SU-DHL-6 (cell line): ENCODE measurements at regions not wholly inside any gene's neighbourhood (a gene's known extent, or its start where the extent isn't known, plus 50 kb on each side); places are given as distances from the start of the nearest gene placed in this dataset.

Source experiments
- H2AFZ ChIP-seq: fragments of 200-600 bp; sonication (generic); 2 replicates; pipeline ENCODE4 v1.6.1; 2014; ENCODE audit warnings: low read depth, mild to moderate bottlenecking, moderate library complexity, mixed read lengths, antibody characterized with exemption, low read length; ENCODE audit not compliant: severe bottlenecking
- H3F3A ChIP-seq: fragments of 200-600 bp; shearing (Covaris generic); 2 replicates; pipeline ENCODE4 v1.6.0; 2016; ENCODE audit warnings: antibody characterized with exemption, mild to moderate bottlenecking; ENCODE audit not compliant: insufficient read depth
- H3K27ac ChIP-seq: fragments of 200-600 bp; sonication (generic); 2 replicates; pipeline ENCODE4 v1.5.1; 2016; ENCODE audit warnings: low read depth, mild to moderate bottlenecking, low read length, moderate library complexity, mixed read lengths
- H3K27me3 ChIP-seq: fragments of 200-600 bp; sonication (generic), shearing (Covaris generic); 2 replicates; pipeline ENCODE4 v1.6.0; 2014; ENCODE audit warnings: mild to moderate bottlenecking, low read length
- H3K36me3 ChIP-seq: fragments of 200-600 bp; sonication (generic); 2 replicates; pipeline ENCODE4 v1.6.1; 2014; ENCODE audit warnings: mild to moderate bottlenecking, low read length, mixed read lengths
- H3K4me2 ChIP-seq: fragments of 300-600, 200-600 bp; shearing (Covaris generic), sonication (generic); 2 replicates; pipeline ENCODE4 v1.6.0; 2014; ENCODE audit warnings: low read length, low read depth, mild to moderate bottlenecking; ENCODE audit not compliant: poor library complexity, severe bottlenecking
- H3K4me3 ChIP-seq: fragments of 200-600 bp; sonication (generic); 2 replicates; pipeline ENCODE4 v1.5.1; 2014; ENCODE audit warnings: antibody characterized with exemption, low read length, mild to moderate bottlenecking, mixed read lengths; ENCODE audit not compliant: insufficient read depth, poor library complexity, severe bottlenecking
- H3K79me2 ChIP-seq: fragments of 200-600 bp; sonication (generic); 2 replicates; pipeline ENCODE4 v1.6.1; 2014; ENCODE audit warnings: mild to moderate bottlenecking, low read length, moderate library complexity; ENCODE audit not compliant: insufficient read depth
- H3K9ac ChIP-seq: fragments of 200-600 bp; sonication (generic); 2 replicates; pipeline ENCODE4 v1.7.0; 2014; ENCODE audit warnings: mild to moderate bottlenecking, low read length
- H3K9me2 ChIP-seq: fragments of 200-600 bp; sonication (generic); replicated peaks from 2 replicates; pipeline ENCODE4 v1.6.1; 2014; ENCODE audit warnings: low read length; ENCODE audit not compliant: insufficient read depth
- H3K9me3 ChIP-seq: fragments of 200-600 bp; sonication (generic); 2 replicates; pipeline ENCODE4 v1.6.1; 2014; ENCODE audit warnings: low read length, mixed read lengths; ENCODE audit not compliant: insufficient read depth
- H4K20me1 ChIP-seq: fragments of 200-600 bp; sonication (generic); 2 replicates; pipeline ENCODE4 v1.6.1; 2014; ENCODE audit warnings: low read depth, mild to moderate bottlenecking, antibody characterized with exemption, low read length, moderate library complexity, mixed read lengths
- CTCF ChIP-seq: fragments of 200-600 bp; sonication (generic); IDR thresholded peaks from one replicate; pipeline ENCODE4 v1.5.1; 2017; ENCODE audit warnings: antibody characterized with exemption, mild to moderate bottlenecking, low read length, moderate library complexity; ENCODE audit not compliant: insufficient read depth, poor library complexity, severe bottlenecking
- EZH2phosphoT487 ChIP-seq: fragments of 200-600 bp; sonication (generic), shearing (Covaris generic); conservative IDR thresholded peaks from 2 replicates; pipeline ENCODE4 v1.6.1; 2018; ENCODE audit warnings: mild to moderate bottlenecking, antibody characterized with exemption, low read length, moderate library complexity, mixed read lengths

- no peak for TF ChIP-seq EZH2phosphoT487
- TF ChIP-seq CTCF, result no peak
- no peak overlapping the region for H3K4me2 ChIP-seq
- no peaks in the 10 kb centered on the region for H3F3A ChIP-seq
- H3K9me3 ChIP-seq, result no peaks in the 10 kb centered on the region
- no peak overlapping the region for H3K9ac ChIP-seq
- H3K79me2 ChIP-seq, result no peaks in the 10 kb centered on the region
- no peak overlapping the region for H3K4me3 ChIP-seq
- no peak overlapping the region for H3K27ac ChIP-seq
- no peak overlapping the region for H2AFZ ChIP-seq
- H3K27me3 ChIP-seq, result no peaks in the 10 kb centered on the region
- no peaks in the 10 kb centered on the region for H3K36me3 ChIP-seq
- H4K20me1 ChIP-seq, result no peaks in the 10 kb centered on the region
- H3K9me2 ChIP-seq, result no peaks in the 10 kb centered on the region; the same call in 1 of the 2 replicates
These were observed 486.0 kb downstream of the FLRT2 start for GRCh38 chr14:86015941-86016340.

- no peak overlapping the region for H3K27ac ChIP-seq
- no peak overlapping the region for H3K9ac ChIP-seq
- H3K9me3 ChIP-seq, result no peaks in the 10 kb centered on the region
- no peaks in the 10 kb centered on the region for H3K36me3 ChIP-seq
- no peak overlapping the region for H3K4me2 ChIP-seq
- TF ChIP-seq EZH2phosphoT487, result no peak
- no peak for TF ChIP-seq CTCF
- H3K27me3 ChIP-seq, result no peaks in the 10 kb centered on the region
- no peak overlapping the region for H2AFZ ChIP-seq
- no peaks in the 10 kb centered on the region; the same call in 1 of the 2 replicates for H3K9me2 ChIP-seq
- H4K20me1 ChIP-seq, result no peaks in the 10 kb centered on the region
- H3K4me3 ChIP-seq, result no peak overlapping the region
- no peaks in the 10 kb centered on the region for H3K79me2 ChIP-seq
- H3F3A ChIP-seq, result no peaks in the 10 kb centered on the region
These were observed 485.6 kb downstream of the FLRT2 start for GRCh38 chr14:86015511-86015910.

GRCh38 chr14:86013641-86014040 is 483.7 kb downstream of the FLRT2 start:
- H3K79me2 ChIP-seq, result no peaks in the 10 kb centered on the region
- no peaks in the 10 kb centered on the region for H3K9me3 ChIP-seq
- no peak overlapping the region for H2AFZ ChIP-seq
- H3K36me3 ChIP-seq, result no peaks in the 10 kb centered on the region
- no peak overlapping the region for H3K4me2 ChIP-seq
- no peaks in the 10 kb centered on the region for H3F3A ChIP-seq
- no peak overlapping the region for H3K4me3 ChIP-seq
- no peaks in the 10 kb centered on the region for H3K27me3 ChIP-seq
- H3K9me2 ChIP-seq, result no peaks in the 10 kb centered on the region; the same call in 1 of the 2 replicates
- no peak overlapping the region for H3K27ac ChIP-seq
- no peak overlapping the region for H3K9ac ChIP-seq
- TF ChIP-seq CTCF (no peak), EZH2phosphoT487 (no peak)
- no peaks in the 10 kb centered on the region for H4K20me1 ChIP-seq

- Histone ChIP-seq H3K4me3 (no peak overlapping the region), H3K27me3 (no peaks in the 10 kb centered on the region), H3K36me3 (no peaks in the 10 kb centered on the region), H3K9ac (no peak overlapping the region), H3K27ac (no peak overlapping the region), H3K4me2 (no peak overlapping the region), H3K9me3 (no peaks in the 10 kb centered on the region), H3K79me2 (no peaks in the 10 kb centered on the region), H2AFZ (no peak overlapping the region), H3F3A (no peaks in the 10 kb centered on the region), H4K20me1 (no peaks in the 10 kb centered on the region), H3K9me2 (no peaks in the 10 kb centered on the region)
- no peak for TF ChIP-seq EZH2phosphoT487
- TF ChIP-seq CTCF, result no peak
These were observed 482.5 kb downstream of the FLRT2 start for GRCh38 chr14:86012461-86012860.
